ENCODE measurements at regions not wholly inside any gene's neighbourhood (a gene's known extent, or its start where the extent isn't known, plus 50 kb on each side); places are given as distances from the start of the nearest gene placed in this dataset.
"Not testable (repeated sequence)": the region's sequence is repeated elsewhere in the genome, so short reads cannot be mapped to it uniquely, and the experiment has no call there.

DNA sequence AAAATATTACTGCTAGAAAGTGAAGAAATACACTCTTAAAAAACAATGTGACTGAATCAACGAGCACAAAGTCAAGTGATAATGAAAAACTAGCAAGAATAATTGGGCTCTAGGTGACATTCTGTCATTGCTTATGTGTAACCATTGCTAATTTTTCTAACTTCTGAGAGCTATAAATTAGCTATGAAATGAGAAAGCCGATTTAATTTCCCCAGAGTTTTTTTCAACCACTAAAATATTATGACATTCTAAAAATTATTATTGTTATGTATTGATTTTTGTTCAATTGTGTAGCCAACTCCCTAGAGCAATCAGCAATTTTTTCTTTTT lies 458.6 kb upstream of the ATXN8OS start:
- DNase-seq = no peak

DNA sequence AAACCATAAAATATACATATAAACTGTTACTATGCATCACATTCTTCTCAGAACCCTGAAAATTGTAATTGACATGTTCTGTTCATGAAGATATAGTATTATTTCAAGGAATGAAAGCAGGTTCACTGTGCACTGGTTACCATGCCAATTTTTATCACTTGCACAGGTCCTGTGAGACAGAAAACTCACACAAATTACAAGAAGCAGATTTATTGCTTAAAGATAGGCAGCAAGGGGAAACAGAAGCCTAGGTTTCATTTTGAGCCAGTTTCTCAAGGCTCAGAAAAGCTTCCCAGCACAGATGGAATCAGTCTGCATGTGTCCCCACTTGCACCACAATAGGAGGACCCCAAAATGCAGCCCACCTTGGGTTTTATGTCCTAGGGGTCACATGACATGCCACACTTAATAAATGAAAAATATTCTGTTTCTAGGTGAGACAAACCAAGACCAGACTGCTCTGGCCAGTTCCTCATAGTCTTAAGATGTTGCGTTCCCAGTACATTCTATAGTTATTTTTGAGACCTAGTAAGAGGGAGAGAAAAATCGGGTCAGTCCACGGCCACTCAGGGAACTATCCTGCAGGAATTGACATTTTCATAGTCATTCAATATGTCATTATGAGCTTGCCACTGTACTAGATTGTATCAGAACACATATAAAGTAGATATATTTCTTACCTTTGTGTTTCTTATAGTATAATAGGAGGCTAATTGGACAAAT lies 459.1 kb upstream of the ATXN8OS start:
- no peak for DNase-seq

DNA sequence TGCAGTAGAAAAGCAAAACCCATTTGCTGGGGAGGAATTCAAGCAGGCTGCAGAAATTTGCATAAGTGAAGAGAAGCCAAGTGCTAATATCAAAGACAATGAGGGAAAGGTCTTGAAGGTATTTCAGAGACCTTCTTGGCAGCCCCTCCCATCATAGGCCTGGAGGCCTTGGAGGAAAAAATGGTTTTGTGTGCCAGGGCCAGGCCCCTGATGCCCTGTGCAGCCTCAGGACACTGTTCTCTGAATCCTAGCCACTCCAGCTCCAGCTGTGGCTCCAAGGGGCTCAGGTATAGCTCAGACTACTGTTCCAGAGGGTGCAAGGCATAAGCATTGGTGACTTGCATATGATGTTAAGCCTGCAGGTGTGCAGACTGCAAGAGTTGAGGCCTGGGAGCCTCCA lies 463.2 kb upstream of the ATXN8OS start:
- DNase-seq = no peak

DNA sequence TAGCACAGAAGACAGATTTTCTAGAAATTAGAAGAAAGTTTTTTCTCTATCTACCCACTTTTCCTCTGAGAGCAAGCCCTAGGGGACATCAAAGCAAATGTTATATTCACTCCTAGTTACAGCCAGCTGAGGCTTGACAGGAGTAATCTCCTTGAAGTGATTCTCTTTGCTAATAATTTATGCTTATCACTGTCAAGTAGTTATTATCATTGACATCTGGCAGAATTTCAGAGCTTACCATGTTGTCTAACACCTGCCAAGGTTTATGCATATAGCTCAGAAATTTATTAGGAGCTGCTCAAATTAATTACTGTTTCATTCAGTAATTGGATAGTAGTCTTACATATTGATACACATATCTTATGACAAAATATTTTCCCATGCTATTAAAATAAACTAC lies 465.9 kb upstream of the ATXN8OS start:
- DNase-seq = no peak

DNA sequence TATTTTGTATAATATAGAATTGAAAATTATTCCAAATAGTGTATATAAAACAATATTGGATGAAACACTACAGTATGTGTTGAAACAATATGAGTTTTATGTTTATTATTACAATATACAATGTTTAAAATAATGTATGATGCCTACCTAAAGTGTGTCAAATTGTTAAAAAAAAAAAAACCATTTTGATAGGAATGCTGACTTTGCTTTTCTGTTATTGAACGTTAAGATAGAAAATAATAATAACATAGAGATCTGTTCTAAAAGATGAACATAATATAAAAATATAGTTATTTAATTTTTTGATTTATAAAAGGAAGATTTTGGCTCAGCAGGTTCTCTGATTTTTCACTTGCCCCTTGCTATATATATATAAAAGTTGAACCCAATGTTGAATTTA lies 474.6 kb upstream of the ATXN8OS start:
- no peak for DNase-seq

DNA sequence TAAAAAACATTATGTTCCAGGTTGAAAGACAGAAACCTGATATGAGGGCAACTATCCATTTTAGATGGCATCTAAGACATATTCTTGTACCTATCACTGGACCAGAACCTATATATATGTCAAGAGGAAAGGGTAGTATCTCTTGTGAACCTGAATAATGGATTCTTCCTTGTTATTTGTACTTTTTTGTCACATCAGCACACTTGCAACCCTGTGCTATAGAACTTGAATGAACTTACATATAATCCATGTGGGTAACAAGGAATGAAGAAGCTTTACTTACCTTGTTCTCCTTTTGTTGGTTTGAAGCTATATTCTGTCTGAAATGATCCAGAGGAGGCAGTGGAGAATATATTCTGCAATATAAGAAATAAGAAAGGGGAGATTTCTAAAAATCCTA lies 483.7 kb upstream of the ATXN8OS start:
- DNase-seq = no peak

DNA sequence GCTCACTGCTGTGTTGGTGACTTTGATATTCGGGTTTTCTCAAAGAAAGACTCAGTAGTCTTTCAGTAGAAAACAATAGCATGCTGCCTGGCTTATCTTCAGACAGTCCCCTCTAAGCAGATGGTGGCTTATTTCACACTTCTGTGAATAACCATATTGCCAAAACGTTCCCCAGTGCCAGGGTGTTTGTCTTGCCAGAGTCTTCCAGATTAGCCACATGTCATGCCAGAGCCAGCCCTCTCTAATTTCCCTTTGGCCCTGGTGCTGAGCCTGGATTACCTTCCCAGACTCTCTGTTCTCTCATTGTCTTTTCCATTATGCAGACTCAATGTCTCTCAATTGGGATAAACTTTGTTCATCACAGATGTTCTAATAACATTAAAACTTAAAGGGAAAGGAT lies 488.0 kb upstream of the ATXN8OS start:
- no peak for DNase-seq

DNA sequence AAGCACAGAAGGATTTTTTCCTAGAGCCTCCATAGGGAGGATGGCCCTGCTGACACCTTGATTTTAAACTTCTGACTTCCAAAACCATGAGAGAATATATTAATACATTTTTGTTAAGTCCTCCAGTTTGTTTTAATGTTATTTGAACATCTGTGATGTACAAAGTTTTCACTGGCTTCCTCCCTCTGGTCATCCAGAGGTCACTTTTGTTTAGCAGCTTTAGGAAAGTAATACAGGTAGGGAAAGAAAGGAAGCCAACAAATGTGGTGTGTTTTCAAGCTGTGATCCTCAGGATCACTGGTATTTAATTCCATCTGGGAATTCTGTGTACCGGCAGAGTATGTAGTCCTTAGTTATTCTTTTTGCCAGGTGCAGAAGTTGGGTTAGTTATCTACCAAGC lies 488.8 kb upstream of the ATXN8OS start:
- DNase-seq = no peak

DNA sequence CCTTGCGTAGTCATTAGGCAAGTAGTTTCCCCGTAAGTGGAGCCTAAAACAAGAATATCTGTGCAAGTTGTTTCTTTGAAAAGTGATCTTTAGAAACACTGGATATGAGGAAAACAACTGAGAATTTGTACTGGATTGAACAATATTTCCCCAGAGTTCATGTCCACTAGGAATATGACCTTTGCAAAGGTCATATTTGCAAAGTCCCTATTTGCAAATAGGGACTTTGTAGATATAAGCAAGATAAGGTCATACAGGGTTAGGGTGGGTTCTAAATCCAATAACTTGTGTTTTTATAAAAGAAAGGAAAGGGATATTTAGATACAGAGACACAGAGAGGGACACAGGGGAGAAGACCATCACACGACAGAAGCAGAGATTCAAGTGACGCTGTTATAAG lies 489.2 kb upstream of the ATXN8OS start:
- DNase-seq = no peak

DNA sequence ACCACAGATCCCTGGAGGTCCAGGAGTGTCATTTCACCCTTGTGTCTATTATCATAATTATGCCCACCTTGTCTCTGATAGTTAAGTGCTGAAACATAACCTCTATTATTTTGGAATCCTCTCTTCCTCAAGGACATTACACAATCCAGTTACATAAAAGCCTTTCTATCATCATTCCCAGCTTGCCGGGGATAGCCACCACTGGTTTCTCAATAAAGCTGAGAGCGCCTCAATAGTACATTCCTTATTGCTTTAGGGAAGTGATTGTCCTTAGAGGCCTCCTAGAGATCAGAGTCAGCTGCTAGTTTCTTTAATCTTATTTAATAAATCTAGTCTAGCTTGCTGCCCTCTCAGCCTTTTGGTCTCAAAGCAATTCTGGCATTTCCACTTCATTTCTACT lies 490.0 kb upstream of the ATXN8OS start:
- DNase-seq = no peak

DNA sequence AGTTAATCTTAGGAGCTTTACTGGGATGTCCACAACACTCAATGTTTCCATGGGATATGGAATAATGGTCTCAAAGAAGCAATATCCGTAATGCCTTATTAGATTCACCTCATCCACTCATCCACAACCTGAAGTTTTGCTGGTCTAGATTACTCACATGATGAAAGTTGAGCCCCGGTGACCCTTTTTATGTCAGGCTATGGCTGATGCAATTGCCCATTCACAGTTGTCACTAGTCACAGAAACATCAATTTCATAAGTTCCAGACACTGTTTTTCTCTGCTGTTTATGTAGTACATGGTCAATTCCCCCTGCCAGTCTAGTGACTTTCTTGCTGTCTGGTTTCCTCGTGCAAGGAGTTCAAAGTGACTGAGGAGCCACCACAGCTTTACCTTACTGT lies 491.2 kb upstream of the ATXN8OS start:
- no peak for DNase-seq

DNA sequence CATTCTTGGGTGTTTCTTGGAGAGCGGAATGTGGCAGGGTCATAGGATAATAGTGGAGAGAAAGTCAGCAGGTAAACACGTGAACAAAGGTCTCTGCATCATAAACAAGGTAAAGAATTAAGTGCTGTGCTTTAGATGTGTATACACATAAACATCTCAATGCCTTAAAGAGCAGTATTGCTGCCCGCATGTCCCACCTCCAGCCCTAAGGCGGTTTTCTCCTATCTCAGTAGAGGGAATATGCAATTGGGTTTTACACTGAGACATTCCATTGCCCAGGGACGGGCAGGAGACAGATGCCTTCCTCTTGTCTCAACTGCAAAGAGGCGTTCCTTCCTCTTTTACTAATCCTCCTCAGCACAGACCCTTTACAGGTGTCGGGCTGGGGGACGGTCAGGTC lies 492.6 kb upstream of the ATXN8OS start:
- DNase-seq = not testable (repeated sequence)

DNA sequence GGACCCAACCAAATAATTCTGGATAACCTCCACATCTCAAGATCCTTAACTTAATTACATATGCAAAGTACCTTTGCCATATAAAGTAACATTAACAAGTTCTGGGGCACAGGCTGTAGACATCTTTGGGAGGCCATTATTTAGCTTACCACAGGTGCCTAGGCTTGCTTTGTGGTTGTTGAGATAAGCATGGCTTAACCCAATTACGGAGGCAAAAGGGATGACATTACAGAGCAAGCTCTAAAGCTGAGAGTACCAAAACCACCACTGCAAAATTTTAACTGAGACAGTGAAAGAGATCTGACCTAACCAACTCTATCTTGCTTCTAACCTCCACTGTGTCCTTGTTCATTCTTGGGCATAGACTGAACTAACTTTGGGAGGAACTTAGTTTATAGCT lies 502.9 kb upstream of the ATXN8OS start:
- no peak for DNase-seq

DNA sequence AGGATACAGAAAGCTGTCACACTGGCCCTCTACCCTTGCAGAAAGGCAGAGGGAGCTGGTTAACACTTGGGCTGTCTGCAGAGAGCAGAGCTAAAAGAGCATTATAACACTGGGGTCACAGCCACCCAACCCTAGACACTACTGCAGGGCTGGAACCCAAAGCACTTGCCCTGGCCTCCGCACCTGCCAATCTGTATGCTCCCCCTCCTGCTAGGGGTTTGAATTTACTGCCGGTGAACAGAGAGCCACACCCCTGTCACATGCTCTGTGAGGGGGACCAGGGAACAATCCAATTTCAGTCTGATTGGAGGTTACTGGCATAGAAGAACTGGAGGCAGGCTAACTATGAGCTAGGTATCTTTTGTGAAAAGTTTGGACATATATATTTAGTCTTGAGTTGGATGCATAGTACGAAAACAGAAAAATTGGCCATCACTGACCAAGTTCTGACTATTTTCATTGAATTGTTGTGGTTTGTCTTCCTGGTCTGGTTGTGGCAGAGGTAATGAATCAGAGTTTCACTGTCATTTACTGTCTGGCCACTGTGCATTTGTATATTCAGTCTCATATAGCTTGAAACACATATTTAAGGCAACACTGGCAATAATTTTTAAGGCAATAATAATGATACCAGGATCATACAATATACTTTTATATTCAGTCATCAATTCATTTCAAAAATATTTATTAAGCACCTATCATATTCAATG lies 504.3 kb upstream of the ATXN8OS start:
- no peak for DNase-seq

DNA sequence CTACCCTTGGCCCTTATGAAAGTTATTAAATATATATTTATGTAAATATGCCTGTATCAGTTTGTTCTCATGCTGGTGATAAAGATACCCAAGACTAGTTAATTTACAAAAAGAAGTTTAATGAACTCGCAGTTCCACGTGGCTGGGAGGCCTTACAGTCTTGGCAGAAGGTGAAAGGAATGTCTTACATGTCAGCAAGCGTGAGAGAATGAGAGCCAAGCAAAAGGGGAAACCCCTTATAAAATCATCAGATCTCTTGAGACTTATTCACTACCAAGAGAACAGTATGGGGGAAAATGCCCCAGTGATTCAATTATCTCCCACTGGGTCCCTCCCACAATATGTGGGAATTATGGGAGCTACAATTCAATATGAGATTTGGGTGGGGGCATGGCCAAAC lies 506.0 kb upstream of the ATXN8OS start:
- DNase-seq = no peak

DNA sequence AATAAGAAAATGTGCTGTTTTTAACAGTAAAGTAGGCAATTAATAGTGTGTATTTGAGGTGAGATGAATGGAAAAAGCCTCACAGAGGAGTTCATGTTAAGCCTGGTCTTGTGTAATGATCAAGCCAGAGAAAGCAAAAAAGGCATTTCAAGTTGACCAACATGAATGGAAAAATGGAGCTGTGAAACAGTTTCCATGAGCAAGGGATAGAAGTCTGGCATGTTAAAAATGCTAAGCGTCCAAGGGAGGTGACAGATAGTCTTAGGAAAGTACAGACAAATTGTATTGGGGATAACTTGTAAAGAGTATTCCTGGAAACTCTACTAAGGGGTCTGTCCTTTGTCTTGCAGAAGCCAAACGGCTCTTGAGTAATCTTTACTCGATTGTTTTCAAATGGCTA lies 506.8 kb upstream of the ATXN8OS start:
- DNase-seq = no peak

DNA sequence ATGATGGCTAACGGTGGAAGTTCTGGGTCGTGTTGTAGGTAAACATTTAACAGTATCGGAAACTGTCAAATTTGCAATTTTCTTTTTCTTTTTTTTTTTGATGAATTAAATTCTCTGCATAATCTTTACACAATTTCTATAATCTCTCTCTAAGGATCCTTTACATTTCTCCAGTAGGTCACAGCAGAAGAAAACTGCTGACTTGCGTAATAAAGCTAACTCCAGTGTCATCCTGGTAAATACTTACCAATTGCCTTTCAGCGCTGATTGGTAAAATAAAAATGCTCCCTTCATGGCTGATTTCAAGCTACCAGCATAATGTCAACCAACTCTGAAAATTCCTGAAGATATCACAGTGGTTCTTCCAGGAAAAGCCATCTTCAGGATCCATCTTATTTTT lies 510.5 kb upstream of the ATXN8OS start:
- DNase-seq = no peak

DNA sequence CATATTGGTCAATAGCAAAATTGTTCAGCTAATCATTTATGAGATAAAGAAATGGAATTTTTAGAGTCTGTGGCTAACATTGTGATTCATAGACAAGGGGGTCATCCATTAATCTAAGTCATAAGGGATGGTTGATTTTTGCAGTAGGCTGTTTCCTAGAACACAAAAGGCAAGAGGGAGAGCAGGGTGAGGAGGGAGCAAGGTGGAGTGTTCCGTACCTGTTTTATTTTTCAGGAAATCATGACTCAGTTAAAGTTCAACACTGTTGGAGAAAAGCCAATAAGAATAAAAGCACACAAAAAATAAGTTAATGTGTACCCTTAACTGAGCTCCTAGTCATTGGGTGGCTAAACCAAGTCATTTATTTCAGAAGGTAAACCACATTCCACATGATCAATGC lies 512.4 kb upstream of the ATXN8OS start:
- no peak for DNase-seq

DNA sequence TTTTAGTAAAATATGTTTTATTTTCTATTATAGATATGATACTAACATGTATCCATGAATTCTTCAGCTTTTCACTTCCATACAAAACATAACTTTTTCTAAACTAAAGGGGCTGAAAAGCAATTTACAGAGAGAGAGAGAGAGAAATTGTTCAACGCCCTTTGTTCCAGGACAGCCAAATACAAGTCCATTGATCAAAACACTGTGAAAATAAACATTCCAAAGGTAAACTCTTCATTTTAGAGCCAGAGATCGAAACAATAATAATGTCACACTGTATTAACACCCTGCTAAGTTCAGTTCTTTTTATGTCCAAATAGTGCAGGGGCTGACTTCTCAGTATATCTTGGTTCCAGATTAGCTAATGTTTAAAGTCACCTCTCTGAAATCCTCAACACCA lies 516.2 kb upstream of the ATXN8OS start:
- DNase-seq = no peak

DNA sequence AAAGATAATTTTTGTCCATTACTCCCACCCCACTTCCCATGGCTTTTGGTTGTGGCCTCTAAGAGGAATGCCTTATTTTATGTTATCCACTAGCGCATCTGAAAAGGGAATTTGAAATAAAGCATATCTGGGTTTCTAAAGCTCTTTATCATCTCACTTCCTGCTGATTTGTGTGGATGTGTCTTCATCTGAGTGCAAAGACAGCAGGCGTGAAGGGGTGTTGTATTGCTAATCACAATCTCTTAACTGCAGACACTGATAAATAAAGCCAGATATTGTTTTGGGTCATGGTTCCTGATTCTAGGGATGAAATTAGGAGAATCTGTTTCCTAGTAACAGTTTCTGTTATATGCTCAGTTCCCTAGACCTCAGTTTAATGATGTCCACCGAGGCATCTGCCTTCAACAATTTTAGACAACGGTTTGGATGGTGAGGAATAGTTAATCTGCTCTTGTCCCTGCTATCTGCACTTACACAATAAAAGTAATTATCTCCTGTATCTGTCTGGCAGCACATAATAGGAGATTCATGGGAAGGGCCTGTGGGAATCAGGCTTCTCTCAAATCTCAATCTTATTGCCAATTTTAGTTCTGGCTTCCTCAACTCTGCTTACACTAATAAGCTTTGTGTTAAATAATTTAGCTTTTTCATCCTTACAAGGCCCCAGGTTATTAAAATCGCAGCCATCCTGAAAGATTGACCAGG lies 517.9 kb upstream of the ATXN8OS start:
- no peak for DNase-seq

DNA sequence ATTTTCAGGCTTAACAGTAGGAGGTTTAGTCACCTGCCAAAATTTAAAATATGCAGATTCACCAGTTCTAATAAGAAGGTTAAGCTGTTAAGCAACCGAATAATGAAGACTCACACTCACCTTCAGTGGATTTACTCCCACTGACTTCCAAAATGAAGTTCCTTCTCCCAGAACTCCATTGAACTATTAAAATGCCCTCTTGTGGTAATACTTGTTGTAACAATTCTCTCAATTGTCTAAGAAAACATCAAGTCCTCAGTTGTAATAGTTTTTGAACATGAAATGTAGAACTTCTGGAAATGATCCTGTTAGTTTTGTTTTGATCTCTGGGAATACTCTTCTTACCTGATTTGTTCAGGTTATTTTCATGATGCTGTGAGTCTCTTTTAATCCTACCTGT lies 522.0 kb upstream of the ATXN8OS start:
- DNase-seq = no peak

DNA sequence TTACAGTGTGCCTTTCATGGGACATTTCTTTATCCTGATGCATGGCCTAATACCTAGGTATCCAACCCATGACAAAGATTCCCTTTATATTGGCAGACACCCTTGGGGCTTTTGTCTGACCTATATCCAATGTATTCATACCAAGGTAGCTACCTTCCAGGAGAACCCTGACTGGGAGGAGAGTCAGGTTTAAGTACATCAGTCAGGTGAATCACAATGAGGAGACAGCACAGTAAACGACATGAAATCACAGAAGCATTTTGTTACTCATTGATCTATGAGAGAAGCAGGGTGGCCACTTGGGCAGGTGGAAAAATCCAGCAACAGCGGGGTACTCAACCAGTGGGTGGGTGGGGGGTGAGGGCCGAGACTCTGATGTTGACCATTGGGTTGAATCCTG lies 527.4 kb upstream of the ATXN8OS start:
- DNase-seq = no peak

DNA sequence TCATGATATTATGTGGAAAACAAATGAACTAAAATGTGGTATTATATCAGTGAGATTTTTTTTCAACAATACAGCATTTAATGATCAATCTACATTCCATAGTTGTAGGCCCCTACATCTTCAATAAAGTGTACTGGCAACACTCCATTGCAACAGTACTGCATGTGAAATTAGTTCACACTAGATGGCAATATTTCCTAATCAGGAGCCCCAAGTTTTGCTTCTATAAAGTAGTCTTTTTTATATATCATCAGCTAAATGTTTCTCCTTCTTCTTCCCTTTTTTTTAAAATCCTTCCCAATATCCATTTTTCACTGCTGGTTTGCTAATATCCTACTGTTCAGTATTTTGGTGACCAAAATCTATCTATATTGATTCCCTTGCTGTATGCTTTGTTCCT lies 528.3 kb upstream of the ATXN8OS start:
- no peak for DNase-seq

DNA sequence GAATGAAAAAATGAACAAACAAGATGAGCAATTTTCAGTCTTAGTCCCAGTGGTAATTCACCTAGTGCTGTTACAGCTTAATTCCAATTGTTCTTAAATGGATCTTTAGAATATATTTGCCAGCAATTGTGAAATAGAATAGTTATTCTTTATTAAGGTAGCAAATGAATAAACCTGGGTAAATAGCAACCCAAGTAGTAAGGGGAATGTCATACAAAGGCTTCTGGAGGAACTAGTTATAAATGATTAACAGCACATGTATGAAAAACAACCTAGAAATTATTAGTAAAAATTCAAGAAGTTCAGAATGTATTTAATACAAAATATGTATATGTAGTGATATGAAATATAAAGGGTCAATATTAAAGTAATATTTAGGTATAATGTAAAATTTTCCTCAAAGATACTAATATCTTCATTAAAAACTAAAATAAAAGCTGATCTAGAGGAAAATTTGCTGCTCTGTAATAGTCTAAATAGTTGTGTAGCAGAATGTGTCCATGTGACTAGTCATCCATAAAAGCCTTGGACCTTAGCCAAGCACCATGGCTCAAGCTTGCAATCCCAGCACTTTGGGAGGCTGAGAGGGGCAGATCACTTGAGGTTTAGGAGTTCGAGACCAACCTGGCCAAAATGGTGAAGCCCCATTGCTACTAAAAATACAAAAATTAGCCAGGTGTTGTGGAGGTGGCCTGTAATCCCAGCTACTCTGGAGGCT lies 535.9 kb upstream of the ATXN8OS start:
- DNase-seq = no peak
